NCI-H510A (cell line): ENCODE measurements at regions not wholly inside any gene's neighbourhood (a gene's known extent, or its start where the extent isn't known, plus 50 kb on each side); places are given as distances from the start of the nearest gene placed in this dataset.

Experiments used
- DNase-seq: peaks from one replicate; lab custom pipeline; 2025; lab: John Stamatoyannopoulos, UW

- DNase-seq, result no peak
Measured at GRCh38 chr1:94592571-94592920, 51.0 kb upstream of the F3 start.

DNA sequence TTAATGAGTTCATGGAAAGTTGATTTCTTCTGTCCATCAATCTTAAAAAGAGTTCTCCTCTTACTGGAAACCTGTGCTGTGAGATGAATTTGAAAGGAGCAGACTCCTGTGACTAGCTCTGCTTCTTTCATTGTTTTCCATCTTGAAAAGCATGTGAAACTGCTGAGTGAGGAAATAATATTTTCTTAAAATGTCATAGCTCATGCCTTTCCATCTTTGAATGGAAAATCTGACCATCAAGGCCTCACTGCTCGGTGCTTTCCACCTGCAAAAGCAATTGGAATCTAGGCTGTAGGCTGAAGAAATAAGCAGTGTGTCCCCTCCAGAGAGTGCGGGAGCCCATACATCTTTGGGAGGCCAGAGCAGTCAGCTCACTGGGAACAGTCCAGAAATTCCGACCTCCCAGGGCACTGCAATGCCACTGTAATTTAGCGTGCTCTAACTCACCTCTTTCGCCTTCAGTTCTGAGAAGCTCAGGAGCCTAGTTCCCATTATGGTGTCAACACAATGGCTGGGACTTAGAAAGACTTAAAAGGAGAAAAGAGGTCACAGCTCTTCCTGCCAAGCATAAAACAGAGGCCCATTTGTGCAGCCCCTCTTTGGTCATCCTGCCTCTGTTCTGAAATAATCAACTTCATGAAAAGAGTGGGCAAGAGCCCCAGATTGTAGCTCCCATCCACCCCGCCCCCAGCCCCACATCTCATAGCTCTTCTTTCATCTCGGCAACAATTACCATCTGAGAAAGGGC is 50.4 kb upstream of the F3 start:
- no peak for DNase-seq
